ENCODE measurements at regions not wholly inside any gene's neighbourhood (a gene's known extent, or its start where the extent isn't known, plus 50 kb on each side); places are given as distances from the start of the nearest gene placed in this dataset.

DNA sequence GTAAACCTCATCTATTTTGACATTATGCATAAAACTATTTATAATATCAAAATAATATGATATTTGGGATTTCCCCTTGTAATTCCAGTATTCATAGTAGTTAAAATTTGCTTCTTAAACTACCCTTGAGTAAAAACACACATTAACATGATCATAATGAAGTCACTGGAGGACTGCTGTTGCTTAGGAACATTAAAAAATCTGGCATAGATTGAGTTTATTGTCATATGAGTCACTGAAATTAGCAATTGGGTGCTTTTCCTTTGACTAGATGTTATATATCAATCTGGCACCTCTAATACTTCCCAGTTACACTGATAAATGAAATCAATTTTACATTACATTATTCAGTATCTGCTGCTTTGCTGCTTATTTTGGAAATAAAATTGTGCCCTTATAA is 57.0 kb upstream of the ZC3H15 start:
- intact Hi-C loops (cut with DNase I), result no loop called here
- no peak for TF ChIP-seq POLR2A (IDR thresholded peaks at IDR 0.05)
- TF ChIP-seq, protein P1, sequence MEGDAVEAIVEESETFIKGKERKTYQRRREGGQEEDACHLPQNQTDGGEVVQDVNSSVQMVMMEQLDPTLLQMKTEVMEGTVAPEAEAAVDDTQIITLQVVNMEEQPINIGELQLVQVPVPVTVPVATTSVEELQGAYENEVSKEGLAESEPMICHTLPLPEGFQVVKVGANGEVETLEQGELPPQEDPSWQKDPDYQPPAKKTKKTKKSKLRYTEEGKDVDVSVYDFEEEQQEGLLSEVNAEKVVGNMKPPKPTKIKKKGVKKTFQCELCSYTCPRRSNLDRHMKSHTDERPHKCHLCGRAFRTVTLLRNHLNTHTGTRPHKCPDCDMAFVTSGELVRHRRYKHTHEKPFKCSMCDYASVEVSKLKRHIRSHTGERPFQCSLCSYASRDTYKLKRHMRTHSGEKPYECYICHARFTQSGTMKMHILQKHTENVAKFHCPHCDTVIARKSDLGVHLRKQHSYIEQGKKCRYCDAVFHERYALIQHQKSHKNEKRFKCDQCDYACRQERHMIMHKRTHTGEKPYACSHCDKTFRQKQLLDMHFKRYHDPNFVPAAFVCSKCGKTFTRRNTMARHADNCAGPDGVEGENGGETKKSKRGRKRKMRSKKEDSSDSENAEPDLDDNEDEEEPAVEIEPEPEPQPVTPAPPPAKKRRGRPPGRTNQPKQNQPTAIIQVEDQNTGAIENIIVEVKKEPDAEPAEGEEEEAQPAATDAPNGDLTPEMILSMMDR (IDR thresholded peaks at IDR 0.05), result no peak
- no peak for TF ChIP-seq POLR2AphosphoS5 (IDR thresholded peaks at IDR 0.05)
- Histone ChIP-seq H3K4me3 (no peak overlapping the region), H3K27me3 (replicated peaks; ENCODE audit: insufficient read depth) (no peaks in the 10 kb centered on the region), H3K9me3 (no peaks in the 10 kb centered on the region), H3K27ac (no peak overlapping the region), H3K4me1 (replicated peaks) (no peaks in the 10 kb centered on the region), H3K36me3 (no peaks in the 10 kb centered on the region)
- DNase-seq (ENCODE audit: low spot score), result no peak

DNA sequence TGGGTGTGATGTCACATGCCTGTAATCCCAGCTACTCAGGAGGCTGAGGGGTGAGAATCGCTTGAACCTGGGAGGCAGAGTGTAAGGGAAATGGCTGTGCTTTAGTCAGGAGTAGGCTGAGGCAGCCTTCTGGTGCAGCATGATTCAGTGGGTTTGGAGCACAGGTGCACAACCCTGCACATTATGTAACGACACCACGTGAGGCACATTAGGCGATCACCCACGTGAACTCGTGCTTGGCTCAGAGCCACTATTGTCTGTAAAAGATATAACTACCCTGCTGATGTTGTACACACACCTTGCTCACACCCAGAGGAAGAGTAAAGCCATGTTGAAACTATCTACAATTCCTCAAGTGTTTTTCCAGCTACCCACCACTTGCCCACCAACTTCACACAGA is 54.8 kb upstream of the ZC3H15 start:
- 93% methylated on average over 6 of the region's 6 CpGs for WGBS

DNA sequence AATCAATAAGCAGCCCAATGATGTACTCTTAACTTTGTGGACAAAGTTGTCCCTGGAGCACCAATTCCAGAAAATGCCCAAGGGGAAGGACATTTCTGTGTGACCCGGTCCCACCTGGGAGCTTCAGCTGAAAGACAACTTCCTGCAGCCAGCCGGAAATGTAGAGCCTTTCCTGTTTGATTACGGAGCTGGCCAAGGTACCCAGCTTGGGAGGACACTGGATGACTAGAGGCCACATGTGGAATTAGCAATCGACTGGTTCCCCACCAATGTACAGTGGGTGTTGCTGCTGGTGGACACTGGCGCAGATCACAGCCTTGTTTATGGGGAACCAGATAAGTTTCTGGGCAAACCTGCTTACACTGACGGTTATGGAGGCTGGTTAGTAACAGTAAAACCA is 53.0 kb upstream of the ZC3H15 start:
- no peak for DNase-seq (ENCODE audit: low spot score)
- no peaks in the 10 kb centered on the region for H3K4me1 ChIP-seq (replicated peaks)
- H3K9me3 ChIP-seq, result no peaks in the 10 kb centered on the region
- 95% methylated on average over 6 of the region's 6 CpGs for WGBS
- H3K27me3 ChIP-seq (replicated peaks; ENCODE audit: insufficient read depth), result no peaks in the 10 kb centered on the region
- no peak overlapping the region for H3K27ac ChIP-seq
- TF ChIP-seq, protein P1 (IDR thresholded peaks at IDR 0.05), result no peak
- no peak for TF ChIP-seq POLR2AphosphoS5 (IDR thresholded peaks at IDR 0.05)
- TF ChIP-seq POLR2A (IDR thresholded peaks at IDR 0.05), result no peak
- intact Hi-C loops (cut with DNase I), result no loop called here
- H3K36me3 ChIP-seq, result no peaks in the 10 kb centered on the region
- no peak overlapping the region for H3K4me3 ChIP-seq

More for the DNA sequence above, 54.8 kb upstream of the ZC3H15 start:
- no peak for DNase-seq (ENCODE audit: low spot score)
- intact Hi-C loops (cut with DNase I), result no loop called here
- H3K4me3 ChIP-seq, result no peak overlapping the region
- H3K27me3 ChIP-seq (replicated peaks; ENCODE audit: insufficient read depth), result no peaks in the 10 kb centered on the region
- H3K36me3 ChIP-seq, result no peaks in the 10 kb centered on the region
- no peak overlapping the region for H3K27ac ChIP-seq
- no peaks in the 10 kb centered on the region for H3K4me1 ChIP-seq (replicated peaks)
- no peaks in the 10 kb centered on the region for H3K9me3 ChIP-seq
- TF ChIP-seq, protein P1 (IDR thresholded peaks at IDR 0.05), result no peak
- TF ChIP-seq POLR2A (IDR thresholded peaks at IDR 0.05), result no peak
- no peak for TF ChIP-seq POLR2AphosphoS5 (IDR thresholded peaks at IDR 0.05)

DNA sequence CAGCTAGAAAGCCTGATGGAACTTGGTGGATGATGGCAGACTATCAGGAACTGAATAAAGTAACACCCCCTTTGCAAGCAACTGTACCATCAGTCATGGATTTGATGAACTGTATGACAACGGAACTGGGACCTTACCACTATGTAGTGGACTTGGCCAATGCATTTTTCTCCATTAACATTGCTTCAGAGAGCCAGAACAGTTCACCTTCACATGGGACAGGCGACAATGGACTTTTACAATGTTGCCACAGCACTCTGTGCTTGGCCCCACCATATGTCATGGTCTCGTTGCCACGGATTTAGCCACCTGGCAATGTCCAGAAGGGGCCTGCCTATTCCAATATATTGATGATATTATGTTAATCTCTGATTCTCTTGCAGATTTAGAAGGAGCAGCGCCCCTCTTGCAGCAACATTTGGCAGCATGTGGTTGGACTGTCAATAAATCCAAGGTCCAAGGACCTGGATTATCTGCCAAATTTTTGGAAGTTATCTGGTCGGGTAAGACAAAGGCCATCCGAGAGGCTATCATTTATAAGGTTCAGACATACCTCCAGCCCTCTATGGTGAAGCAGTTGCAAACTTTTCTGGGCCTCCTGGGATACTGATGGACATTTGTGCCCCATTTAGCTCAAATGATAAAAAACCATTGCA is 52.2 kb upstream of the ZC3H15 start:
- H3K27ac ChIP-seq, result no peak overlapping the region
- intact Hi-C loops (cut with DNase I), result no loop called here
- no peak for DNase-seq (ENCODE audit: low spot score)
- no peaks in the 10 kb centered on the region for H3K27me3 ChIP-seq (replicated peaks; ENCODE audit: insufficient read depth)
- WGBS, result 98% methylated on average over 7 of the region's 7 CpGs
- H3K36me3 ChIP-seq, result no peaks in the 10 kb centered on the region
- no peak overlapping the region for H3K4me3 ChIP-seq
- TF ChIP-seq POLR2AphosphoS5 (IDR thresholded peaks at IDR 0.05) (no peak), POLR2A (IDR thresholded peaks at IDR 0.05) (no peak)
- TF ChIP-seq, protein P1 (IDR thresholded peaks at IDR 0.05), result no peak
- H3K9me3 ChIP-seq, result no peaks in the 10 kb centered on the region
- H3K4me1 ChIP-seq (replicated peaks), result no peaks in the 10 kb centered on the region

Small RNAs in the stretch of these regions (small RNA-seq; reads per million reads assigned to genes)
- 0 reads per million in 2 donors for gene AC104058.1

Data from prostate gland (tissue), 2 donors.